HG02870 (cell line): ENCODE measurements at regions not wholly inside any gene's neighbourhood (a gene's known extent, or its start where the extent isn't known, plus 50 kb on each side); places are given as distances from the start of the nearest gene placed in this dataset.
"Not testable (repeated sequence)": the region's sequence is repeated elsewhere in the genome, so short reads cannot be mapped to it uniquely, and the experiment has no call there.

ENCODE experiments used
- ATAC-seq: cut with Tn5 transposase; IDR thresholded peaks from one replicate; pipeline ENCODE4 v1.9.1; 2021; ENCODE audit warnings: mild to moderate bottlenecking, moderate library complexity; ENCODE audit not compliant: unreplicated experiment

GRCh38 chr11:67776852-67777520 is 102.6 kb upstream of the ALDH3B2 start:
- no peak for ATAC-seq

- ATAC-seq, result not testable (repeated sequence)
Observed at GRCh38 chr11:67774175-67774574, 99.8 kb upstream of the ALDH3B2 start.

GRCh38 chr11:67768001-67768730 is 93.7 kb upstream of the ALDH3B2 start:
- not testable (repeated sequence) for ATAC-seq

GRCh38 chr11:67761211-67761610 is 86.8 kb upstream of the ALDH3B2 start:
- ATAC-seq, result not testable (repeated sequence)

DNA sequence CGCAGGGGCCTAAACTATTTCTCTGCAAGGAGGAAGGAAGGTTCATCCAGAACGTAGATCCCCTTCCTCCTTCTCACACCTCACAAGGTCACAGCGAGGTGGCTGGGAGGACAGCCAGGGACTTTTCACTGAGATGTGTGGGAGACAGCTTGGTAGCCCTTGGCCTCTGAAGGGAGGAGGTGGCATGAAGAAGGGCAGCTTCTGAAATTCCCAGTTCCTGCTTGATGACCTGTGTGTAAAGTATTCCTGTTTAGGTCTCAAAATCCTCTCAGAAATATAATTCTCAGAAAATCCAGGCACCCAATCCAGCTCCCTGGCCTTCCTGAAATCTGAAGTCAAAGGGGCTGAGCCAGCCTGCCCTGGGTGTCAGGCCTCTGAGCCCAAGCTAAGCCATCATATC is 84.9 kb upstream of the ALDH3B2 start:
- ATAC-seq, result not testable (repeated sequence)

- not testable (repeated sequence) for ATAC-seq
Observed at GRCh38 chr11:67758467-67758866, 84.0 kb upstream of the ALDH3B2 start.

- not testable (repeated sequence) for ATAC-seq
Observed at GRCh38 chr11:67758009-67758408, 83.6 kb upstream of the ALDH3B2 start.

DNA sequence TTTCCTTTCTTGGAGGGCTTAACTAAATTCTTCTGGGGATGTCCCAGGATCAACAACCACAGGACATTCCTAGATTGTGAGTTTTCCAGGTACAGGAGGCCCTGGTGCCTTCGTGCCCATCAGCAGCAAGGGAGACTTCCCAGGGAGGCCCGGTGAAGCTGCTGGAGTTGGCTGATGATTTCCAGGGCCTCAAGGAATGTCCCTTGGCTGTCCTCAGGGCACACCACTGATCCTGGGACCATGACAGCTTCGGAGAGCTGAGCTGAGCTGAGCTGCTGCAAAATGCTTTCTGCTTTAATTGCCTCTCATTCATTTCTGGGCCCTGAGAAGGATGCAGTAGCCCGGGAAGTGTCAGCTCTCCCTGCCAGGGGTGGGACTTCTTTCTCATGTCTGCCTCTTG is 79.4 kb upstream of the ALDH3B2 start:
- ATAC-seq, result not testable (repeated sequence)

DNA sequence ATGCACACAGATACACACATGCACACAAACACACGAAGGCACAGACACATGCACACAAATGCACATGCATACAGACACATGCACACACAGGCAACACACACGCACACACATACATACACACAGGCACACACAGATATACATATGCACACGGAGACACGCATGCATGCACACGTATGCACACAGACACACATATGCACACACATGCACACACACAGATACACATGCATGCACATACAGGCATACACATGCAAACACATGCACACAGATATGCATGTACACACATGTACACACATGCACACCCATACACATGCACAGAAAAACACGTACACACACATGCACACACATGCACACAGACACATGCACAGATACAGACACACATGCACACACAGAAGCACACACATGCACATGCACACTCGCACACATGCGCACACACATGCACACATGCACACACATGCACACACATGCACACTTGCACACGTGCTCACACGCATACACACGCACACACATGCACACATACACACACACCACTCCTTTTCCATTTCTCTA is 70.8 kb upstream of the ALDH3B2 start:
- no peak for ATAC-seq

- ATAC-seq, result not testable (repeated sequence)
Observed at GRCh38 chr11:67744231-67744630, 69.8 kb upstream of the ALDH3B2 start.

DNA sequence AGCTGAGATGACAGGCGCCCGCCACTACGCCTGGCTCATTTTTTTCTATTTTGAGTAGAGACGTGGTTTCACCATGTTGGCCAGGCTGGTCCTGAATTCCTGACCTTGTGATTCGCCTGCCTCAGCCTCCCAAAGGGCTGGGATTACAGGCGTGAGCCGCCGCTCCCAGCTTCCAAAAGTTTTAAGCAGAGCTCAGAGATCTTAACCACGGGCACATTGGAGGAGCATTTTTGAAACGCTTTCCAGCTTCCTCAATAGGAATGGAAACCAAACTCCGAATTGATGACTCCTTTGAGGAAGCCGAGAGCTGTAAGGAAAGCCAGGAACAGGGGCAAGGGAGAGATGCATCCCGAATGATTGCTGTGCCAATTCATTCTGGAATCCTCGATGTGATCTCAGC is 63.8 kb upstream of the ALDH3B2 start:
- ATAC-seq, result not testable (repeated sequence)

DNA sequence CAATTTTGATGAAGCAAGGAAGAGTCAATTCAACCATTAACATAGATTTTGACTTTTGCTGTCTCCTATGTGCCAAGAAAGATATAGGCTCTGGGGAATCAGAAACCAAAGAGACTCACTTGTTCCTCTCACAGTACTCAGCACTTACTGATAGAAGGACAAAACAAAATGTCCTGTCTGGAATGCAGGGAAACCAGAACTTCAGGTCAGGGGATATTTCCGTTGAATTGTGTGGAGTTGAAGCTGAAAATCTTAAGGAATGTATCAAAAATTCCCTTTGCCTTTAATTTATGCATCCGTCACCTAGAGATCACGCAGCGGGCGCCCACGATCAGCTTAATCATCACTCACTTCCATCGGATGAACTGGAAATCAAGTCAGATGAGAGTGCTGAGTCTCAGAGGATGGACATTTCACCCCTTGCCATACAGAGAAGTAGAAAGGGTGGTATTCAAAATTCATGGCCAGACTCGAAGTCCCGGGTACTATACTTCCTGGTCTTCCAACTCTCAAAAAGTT is 63.2 kb upstream of the ALDH3B2 start:
- ATAC-seq, result not testable (repeated sequence)

- no peak for ATAC-seq
Observed at GRCh38 chr11:67732045-67732787, 57.8 kb upstream of the ALDH3B2 start.

DNA sequence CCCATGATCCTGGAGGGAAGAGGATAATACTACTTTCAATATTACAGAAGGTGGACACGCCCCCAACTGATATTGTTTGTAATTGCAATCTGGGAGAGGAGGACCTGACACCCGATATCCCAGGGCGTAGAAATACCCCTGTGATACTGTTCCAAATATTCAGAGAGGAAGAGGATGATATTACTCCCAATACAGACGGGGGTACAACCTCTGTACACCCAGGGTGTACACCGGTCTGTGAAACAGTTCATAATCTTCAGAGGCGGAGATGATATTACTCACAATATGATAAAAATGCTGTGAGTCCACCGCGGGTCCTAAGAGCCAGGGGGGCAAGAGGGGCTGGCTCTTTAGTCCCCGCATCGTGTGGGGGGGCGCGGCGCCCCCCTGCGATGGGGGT is 57.2 kb upstream of the ALDH3B2 start:
- ATAC-seq, result no peak

DNA sequence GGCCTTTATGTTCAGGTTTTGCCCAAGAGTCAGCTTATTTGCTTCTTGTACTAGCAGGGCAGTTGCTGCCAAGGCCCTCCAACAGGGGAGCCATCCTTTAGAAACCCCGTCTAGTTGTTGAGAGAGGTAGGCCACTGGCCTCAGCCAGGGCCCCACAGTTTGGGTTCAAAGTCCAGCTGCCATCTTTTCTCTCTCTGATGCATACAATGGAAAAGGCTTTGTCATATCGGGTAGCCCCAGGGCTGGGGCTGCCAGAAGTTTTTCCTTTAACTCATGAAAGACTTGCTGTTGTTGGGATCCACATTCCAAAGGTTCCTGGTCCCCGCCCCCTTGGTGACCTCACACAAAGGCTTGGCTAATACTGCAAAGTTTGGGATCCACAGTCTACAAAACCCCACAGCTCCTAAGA is 53.7 kb upstream of the ALDH3B2 start:
- ATAC-seq, result not testable (repeated sequence)

- not testable (repeated sequence) for ATAC-seq
Observed at GRCh38 chr11:67727066-67728040, 52.9 kb upstream of the ALDH3B2 start.
